ENCODE measurements at regions not wholly inside any gene's neighbourhood (a gene's known extent, or its start where the extent isn't known, plus 50 kb on each side); places are given as distances from the start of the nearest gene placed in this dataset.

DNA sequence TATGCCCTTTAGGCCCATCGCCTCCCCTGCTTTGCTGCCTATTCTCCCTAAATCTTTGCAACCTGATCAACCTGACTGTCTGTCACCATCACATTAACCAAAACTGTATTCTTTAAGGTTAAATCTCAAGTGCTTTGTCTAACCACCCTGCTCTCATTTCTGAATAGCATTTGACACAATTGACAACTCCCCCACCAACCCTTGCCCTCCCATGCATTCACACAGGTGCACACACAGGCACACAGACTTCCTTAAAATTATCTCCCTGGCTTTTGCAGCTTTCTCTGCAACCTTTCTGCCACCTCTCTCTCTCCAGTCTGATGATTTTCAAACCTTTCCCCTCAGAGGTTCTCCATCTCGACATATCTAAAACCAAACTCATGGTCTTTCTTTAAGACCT is 64.6 kb upstream of the ST8SIA3 start:
- TF ChIP-seq, protein P1, sequence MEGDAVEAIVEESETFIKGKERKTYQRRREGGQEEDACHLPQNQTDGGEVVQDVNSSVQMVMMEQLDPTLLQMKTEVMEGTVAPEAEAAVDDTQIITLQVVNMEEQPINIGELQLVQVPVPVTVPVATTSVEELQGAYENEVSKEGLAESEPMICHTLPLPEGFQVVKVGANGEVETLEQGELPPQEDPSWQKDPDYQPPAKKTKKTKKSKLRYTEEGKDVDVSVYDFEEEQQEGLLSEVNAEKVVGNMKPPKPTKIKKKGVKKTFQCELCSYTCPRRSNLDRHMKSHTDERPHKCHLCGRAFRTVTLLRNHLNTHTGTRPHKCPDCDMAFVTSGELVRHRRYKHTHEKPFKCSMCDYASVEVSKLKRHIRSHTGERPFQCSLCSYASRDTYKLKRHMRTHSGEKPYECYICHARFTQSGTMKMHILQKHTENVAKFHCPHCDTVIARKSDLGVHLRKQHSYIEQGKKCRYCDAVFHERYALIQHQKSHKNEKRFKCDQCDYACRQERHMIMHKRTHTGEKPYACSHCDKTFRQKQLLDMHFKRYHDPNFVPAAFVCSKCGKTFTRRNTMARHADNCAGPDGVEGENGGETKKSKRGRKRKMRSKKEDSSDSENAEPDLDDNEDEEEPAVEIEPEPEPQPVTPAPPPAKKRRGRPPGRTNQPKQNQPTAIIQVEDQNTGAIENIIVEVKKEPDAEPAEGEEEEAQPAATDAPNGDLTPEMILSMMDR (IDR thresholded peaks at IDR 0.05; ENCODE audit: low read depth, low read length): no peak
- no peak for TF ChIP-seq EZH2phosphoT487 (IDR thresholded peaks at IDR 0.05; ENCODE audit: low read depth)

All from OCI-LY3 (cell line).